ENCODE measurements at regions not wholly inside any gene's neighbourhood (a gene's known extent, or its start where the extent isn't known, plus 50 kb on each side); places are given as distances from the start of the nearest gene placed in this dataset.
A peak's percentile ranks its signal among the peaks of the same experiment; 100 is the strongest.

- Mint-ChIP-seq H3K9me3 (no peaks in the 10 kb centered on the region), H3K4me1 (peaks cover 70% of the 10 kb centered on the region), H3K36me3 (peaks cover 21% of the 10 kb centered on the region), H3K4me3 (peak overlapping the region; percentile 10), H3K27me3 (peaks cover 4% of the 10 kb centered on the region), H3K27ac (no peak overlapping the region)
- CTCF ChIA-PET, result interaction anchor here (0.6 to 6.6 kb wide), 8 partner anchors 79 to 530 kb away, joined by 3 to 54 read pairs (median 4); no protein-coding TSS in a partner anchor
- DNase-seq, result peak; percentile 42
Measured at GRCh38 chr14:71324767-71325272, 417.6 kb downstream of the PCNX1 start.

- DNase-seq, result no peak
- Mint-ChIP-seq H3K4me3 (no peak overlapping the region), H3K9me3 (no peaks in the 10 kb centered on the region), H3K27me3 (no peaks in the 10 kb centered on the region), H3K27ac (no peak overlapping the region), H3K36me3 (peaks cover 30% of the 10 kb centered on the region), H3K4me1 (peaks cover 75% of the 10 kb centered on the region)
- CTCF ChIA-PET, result interaction anchor here (1.0 to 1.6 kb wide), 3 partner anchors 9 to 161 kb away, joined by 3 to 4 read pairs (median 3); no protein-coding TSS in a partner anchor
Measured at GRCh38 chr14:71327691-71328090, 420.4 kb downstream of the PCNX1 start.

DNA sequence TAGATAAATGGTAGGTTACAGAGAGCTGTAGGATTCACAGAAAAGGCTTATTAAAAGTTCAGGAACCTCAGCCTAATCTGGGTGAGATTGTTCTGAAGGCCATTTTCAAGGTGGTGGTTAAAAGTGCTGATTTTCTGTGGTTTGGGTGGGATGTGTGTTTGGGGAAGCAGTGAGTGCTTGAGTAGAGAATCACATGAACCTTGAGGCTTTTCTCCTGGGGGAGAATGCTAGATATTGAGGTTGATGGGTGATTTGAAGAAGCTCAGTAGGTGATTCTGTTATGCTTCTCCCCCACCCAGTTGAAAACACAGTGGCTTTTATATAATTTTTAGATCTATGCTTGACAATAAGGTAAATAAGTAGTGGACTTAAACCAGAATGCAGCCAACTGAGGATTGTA, 420.9 kb downstream of the PCNX1 start:
- no peaks in the 10 kb centered on the region for H3K27me3 Mint-ChIP-seq
- DNase-seq, result no peak
- H3K9me3 Mint-ChIP-seq, result no peaks in the 10 kb centered on the region
- no peak overlapping the region for H3K4me3 Mint-ChIP-seq
- H3K4me1 Mint-ChIP-seq, result peaks cover 70% of the 10 kb centered on the region
- H3K27ac Mint-ChIP-seq, result no peak overlapping the region
- CTCF ChIA-PET, result interaction anchor here (1.0 to 1.6 kb wide), 3 partner anchors 8 to 162 kb away, joined by 3 to 4 read pairs (median 3); no protein-coding TSS in a partner anchor
- H3K36me3 Mint-ChIP-seq, result peaks cover 28% of the 10 kb centered on the region

- Mint-ChIP-seq H3K4me3 (no peak overlapping the region), H3K27ac (no peak overlapping the region), H3K36me3 (peaks cover 29% of the 10 kb centered on the region), H3K4me1 (peaks cover 64% of the 10 kb centered on the region), H3K9me3 (peaks cover 4% of the 10 kb centered on the region), H3K27me3 (no peaks in the 10 kb centered on the region)
- DNase-seq, result no peak
- CTCF ChIA-PET, result no interaction called here
Measured at GRCh38 chr14:71328954-71329353, 421.7 kb downstream of the PCNX1 start.

GRCh38 chr14:71331403-71331802, 424.1 kb downstream of the PCNX1 start:
- Mint-ChIP-seq H3K4me1 (peaks cover 39% of the 10 kb centered on the region), H3K27ac (no peak overlapping the region), H3K9me3 (peaks cover 5% of the 10 kb centered on the region), H3K27me3 (no peaks in the 10 kb centered on the region), H3K4me3 (no peak overlapping the region), H3K36me3 (peaks cover 30% of the 10 kb centered on the region)
- CTCF ChIA-PET, result no interaction called here
- DNase-seq, result no peak

- no peak for DNase-seq
- H3K27ac Mint-ChIP-seq, result no peak overlapping the region
- peaks cover 34% of the 10 kb centered on the region for H3K4me1 Mint-ChIP-seq
- H3K36me3 Mint-ChIP-seq, result peaks cover 39% of the 10 kb centered on the region
- CTCF ChIA-PET, result no interaction called here
- peaks cover 8% of the 10 kb centered on the region for H3K9me3 Mint-ChIP-seq
- no peak overlapping the region for H3K4me3 Mint-ChIP-seq
- H3K27me3 Mint-ChIP-seq, result no peaks in the 10 kb centered on the region
Measured at GRCh38 chr14:71332476-71332875, 425.2 kb downstream of the PCNX1 start.

DNA sequence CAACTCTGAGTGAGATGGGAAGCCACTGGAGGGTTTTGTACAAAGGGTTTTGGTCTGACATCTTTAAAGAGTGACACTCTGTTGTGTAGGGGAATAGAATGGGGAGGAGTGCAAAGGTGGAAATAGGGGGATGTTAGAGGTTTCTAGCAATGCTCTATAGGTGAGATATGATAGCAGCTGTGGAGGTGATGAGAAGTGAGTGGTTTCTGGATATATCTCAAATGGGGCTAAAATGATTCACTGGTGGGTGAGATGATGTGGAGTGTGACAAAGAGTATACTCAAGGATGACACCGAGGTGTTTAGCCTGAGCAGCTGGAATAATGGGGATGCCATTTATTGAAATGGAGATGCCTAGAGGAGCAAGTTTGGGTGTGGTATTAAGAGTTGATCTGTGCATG, 426.4 kb downstream of the PCNX1 start:
- Mint-ChIP-seq H3K36me3 (peaks cover 45% of the 10 kb centered on the region), H3K4me3 (no peak overlapping the region), H3K27me3 (no peaks in the 10 kb centered on the region), H3K4me1 (peaks cover 22% of the 10 kb centered on the region), H3K9me3 (peaks cover 11% of the 10 kb centered on the region), H3K27ac (no peak overlapping the region)
- CTCF ChIA-PET, result no interaction called here
- DNase-seq, result no peak

GRCh38 chr14:71336489-71337192, 429.4 kb downstream of the PCNX1 start:
- Mint-ChIP-seq H3K36me3 (peaks cover 32% of the 10 kb centered on the region), H3K9me3 (peaks cover 11% of the 10 kb centered on the region), H3K27ac (no peak overlapping the region), H3K27me3 (no peaks in the 10 kb centered on the region), H3K4me1 (peaks cover 10% of the 10 kb centered on the region), H3K4me3 (no peak overlapping the region)
- no peak for DNase-seq
- CTCF ChIA-PET, result interaction anchor here (0.6 kb wide), 1 partner anchor 9 kb away, joined by 3 read pairs; no protein-coding TSS in a partner anchor

GRCh38 chr14:71338153-71338552, 430.9 kb downstream of the PCNX1 start:
- Mint-ChIP-seq H3K4me3 (no peak overlapping the region), H3K4me1 (peaks cover 5% of the 10 kb centered on the region), H3K27ac (no peak overlapping the region), H3K9me3 (peaks cover 11% of the 10 kb centered on the region), H3K27me3 (no peaks in the 10 kb centered on the region), H3K36me3 (peaks cover 32% of the 10 kb centered on the region)
- DNase-seq, result no peak
- CTCF ChIA-PET, result no interaction called here

DNA sequence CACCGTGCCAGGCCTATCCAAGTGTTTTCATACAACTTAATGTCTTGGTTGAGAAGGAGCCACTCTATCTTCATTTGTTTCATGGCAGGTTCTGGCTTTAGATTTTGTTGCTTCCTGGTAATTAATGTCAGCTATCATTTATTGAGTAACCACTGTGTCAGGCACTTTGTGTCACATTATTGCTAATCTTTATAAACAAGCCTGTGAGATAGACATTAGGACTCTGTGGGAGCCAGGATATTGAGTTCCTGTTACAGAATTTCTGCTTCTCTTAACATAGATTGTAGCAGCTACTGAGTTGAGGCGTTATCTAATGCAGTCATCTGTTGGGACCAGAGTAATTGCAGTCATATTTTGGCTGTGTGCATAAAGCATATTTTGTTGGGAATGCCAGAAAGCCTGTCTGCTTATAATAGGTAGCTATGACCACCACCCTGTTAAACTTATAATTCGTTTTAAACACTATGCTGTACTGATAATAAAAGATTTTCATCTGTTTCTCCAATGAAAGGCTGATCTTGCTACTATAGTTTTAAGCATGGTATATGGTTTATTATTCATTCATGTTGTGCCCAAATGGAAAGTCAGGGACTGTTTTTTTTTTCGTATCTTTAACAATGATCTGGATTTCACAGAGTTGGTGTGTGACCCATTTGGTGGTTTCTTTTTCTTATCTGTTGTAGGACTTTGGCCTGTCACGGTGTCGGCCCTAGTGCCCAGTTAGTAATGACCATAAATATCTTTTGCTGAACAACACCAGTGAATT, 432.6 kb downstream of the PCNX1 start:
- Mint-ChIP-seq H3K27ac (no peak overlapping the region), H3K4me1 (peaks cover 5% of the 10 kb centered on the region)

DNA sequence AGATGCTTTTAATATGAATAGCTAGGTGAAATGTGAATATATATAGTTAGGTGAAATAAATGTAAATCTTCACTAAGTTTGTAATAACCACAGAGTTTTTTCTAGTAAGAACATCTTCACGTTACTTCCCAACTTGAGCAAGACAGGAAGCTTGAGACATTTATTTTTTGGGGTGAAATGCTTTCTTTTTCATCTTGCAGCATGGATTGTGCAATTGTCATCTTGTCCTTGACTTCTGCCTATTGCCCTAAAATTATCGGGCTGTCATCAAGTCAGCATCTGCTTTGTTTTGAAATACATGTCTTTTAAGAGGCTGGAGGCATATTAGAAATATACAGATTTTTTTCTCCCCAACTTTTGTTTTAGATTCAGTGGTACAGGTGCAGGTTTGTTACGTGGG, 433.9 kb downstream of the PCNX1 start:
- no peak overlapping the region for H3K27ac Mint-ChIP-seq
- peaks cover 6% of the 10 kb centered on the region for H3K9me3 Mint-ChIP-seq
- H3K27me3 Mint-ChIP-seq, result no peaks in the 10 kb centered on the region
- CTCF ChIA-PET, result no interaction called here
- peaks cover 5% of the 10 kb centered on the region for H3K4me1 Mint-ChIP-seq
- peaks cover 30% of the 10 kb centered on the region for H3K36me3 Mint-ChIP-seq
- H3K4me3 Mint-ChIP-seq, result no peak overlapping the region
- DNase-seq, result no peak

More for the DNA sequence above, 432.6 kb downstream of the PCNX1 start:
- Mint-ChIP-seq H3K36me3 (peaks cover 29% of the 10 kb centered on the region), H3K27me3 (no peaks in the 10 kb centered on the region), H3K4me3 (no peak overlapping the region), H3K9me3 (peaks cover 6% of the 10 kb centered on the region)
- DNase-seq, result no peak
- CTCF ChIA-PET, result no interaction called here

GRCh38 chr14:71343724-71344123, 436.5 kb downstream of the PCNX1 start:
- CTCF ChIA-PET, result no interaction called here
- H3K4me1 Mint-ChIP-seq, result peaks cover 9% of the 10 kb centered on the region

GRCh38 chr14:71344506-71344905, 437.2 kb downstream of the PCNX1 start:
- Mint-ChIP-seq H3K4me1 (peaks cover 17% of the 10 kb centered on the region), H3K9me3 (no peaks in the 10 kb centered on the region), H3K36me3 (peaks cover 24% of the 10 kb centered on the region), H3K4me3 (no peak overlapping the region), H3K27ac (no peak overlapping the region), H3K27me3 (no peaks in the 10 kb centered on the region)
- no peak for DNase-seq
- CTCF ChIA-PET, result no interaction called here

More at GRCh38 chr14:71343724-71344123, 436.5 kb downstream of the PCNX1 start:
- no peak for DNase-seq
- H3K4me3 Mint-ChIP-seq, result no peak overlapping the region
- no peak overlapping the region for H3K27ac Mint-ChIP-seq
- no peaks in the 10 kb centered on the region for H3K9me3 Mint-ChIP-seq
- H3K36me3 Mint-ChIP-seq, result peaks cover 17% of the 10 kb centered on the region
- H3K27me3 Mint-ChIP-seq, result no peaks in the 10 kb centered on the region

DNA sequence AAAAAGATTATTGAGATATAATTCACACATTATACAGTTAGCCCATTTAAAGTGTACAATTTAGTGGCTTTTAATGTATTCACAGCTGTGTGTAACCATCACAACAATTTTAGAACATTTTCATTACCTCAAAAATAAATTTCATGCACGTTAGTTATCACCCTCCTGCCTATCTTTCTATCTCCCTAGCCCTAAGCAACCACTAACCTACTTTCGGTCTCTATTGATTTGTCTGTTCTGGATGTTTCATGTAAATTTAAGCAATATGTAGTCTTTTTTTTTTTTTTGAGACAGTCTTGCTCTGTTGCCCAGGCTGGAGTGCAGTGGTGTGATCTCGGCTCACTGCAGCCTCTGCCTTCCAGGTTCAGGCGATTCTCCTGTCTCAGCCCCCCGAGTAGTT, 439.4 kb downstream of the PCNX1 start:
- peaks cover 16% of the 10 kb centered on the region for H3K4me1 Mint-ChIP-seq
- H3K9me3 Mint-ChIP-seq, result peaks cover under 1% of the 10 kb centered on the region
- H3K27me3 Mint-ChIP-seq, result no peaks in the 10 kb centered on the region
- DNase-seq, result no peak
- H3K27ac Mint-ChIP-seq, result no peak overlapping the region
- CTCF ChIA-PET, result no interaction called here
- H3K36me3 Mint-ChIP-seq, result peaks cover 36% of the 10 kb centered on the region
- H3K4me3 Mint-ChIP-seq, result no peak overlapping the region
